T-cell (primary cell): ENCODE measurements at regions not wholly inside any gene's neighbourhood (a gene's known extent, or its start where the extent isn't known, plus 50 kb on each side); places are given as distances from the start of the nearest gene placed in this dataset.

Source experiments
- ATAC-seq, 4 experiments: fragments of 200-7000 bp in 3 of 4; fragments of 150-1000 bp in 1 of 4; cut with Tn5 transposase; replicated peaks in 1 of 4; 1 replicate in 3 of 4; 2 replicates in 1 of 4; pipeline ENCODE4 v1.10.0; 2021; ENCODE audit warnings: moderate library complexity in 3 of 4, mild to moderate bottlenecking in 2 of 4, moderate number of reproducible peaks in 1 of 4
- CTCF ChIA-PET, 2 donors: fragments of 300-600 bp; sonication (Branson Sonifier 250); formaldehyde crosslinking; loops; one replicate each; lab custom pipeline; 2022; ENCODE audit warnings: antibody characterized with exemption in 2 of 2; lab: Charles Lee
- POLR2A ChIA-PET, 2 donors: fragments of 300-600 bp; sonication (Branson Sonifier 250); formaldehyde crosslinking; loops; one replicate each; lab custom pipeline; 2022; ENCODE audit warnings: antibody characterized with exemption in 2 of 2; lab: Charles Lee
- DNase-seq, 35 experiments: peaks; one replicate each; pipeline versions ENCODE4 v3.0.0 to v3.0.0-alpha.2; 2013 to 2023
- H3K27ac ChIP-seq: one replicate; pipeline ENCODE4 v1.5.1; 2013; ENCODE audit warnings: low read length
- H3K27me3 ChIP-seq, 2 experiments: replicated peaks in 1 of 2; 1 replicate in 1 of 2; 2 replicates in 1 of 2; pipeline versions ENCODE4 v1.6.1 to v1.7.0; 2013; ENCODE audit warnings: low read length in 1 of 2, mixed read lengths in 1 of 2; ENCODE audit not compliant: control insufficient read depth in 2 of 2, insufficient read depth in 2 of 2; ENCODE audit errors: extremely low read depth in 1 of 2
- H3K36me3 ChIP-seq, 2 donors: 1 replicate in 1 of 2; 2 replicates in 1 of 2; pipeline versions ENCODE4 v1.6.1 to v1.7.0; 2013; ENCODE audit warnings: low read length in 1 of 2; ENCODE audit not compliant: control insufficient read depth in 2 of 2, insufficient read depth in 1 of 2; ENCODE audit errors: extremely low read depth in 1 of 2
- H3K4me1 ChIP-seq, 2 experiments: 1 replicate in 1 of 2; 2 replicates in 1 of 2; pipeline versions ENCODE4 v1.6.1 to v1.7.0; 2013; ENCODE audit warnings: low read length in 2 of 2, mixed read lengths in 1 of 2; ENCODE audit not compliant: insufficient read depth in 2 of 2, control insufficient read depth in 1 of 2; ENCODE audit errors: extremely low read depth in 1 of 2
- H3K4me3 ChIP-seq, 2 donors: 1 replicate in 1 of 2; 2 replicates in 1 of 2; pipeline versions ENCODE4 v1.5.1 to v1.7.0; 2013; ENCODE audit warnings: mild to moderate bottlenecking in 2 of 2, low read length in 1 of 2, moderate library complexity in 1 of 2; ENCODE audit not compliant: control insufficient read depth in 1 of 2; ENCODE audit errors: extremely low read depth in 1 of 2
- H3K9me3 ChIP-seq: 2 replicates; pipeline ENCODE4 v1.7.0; 2013
- H3K27ac Mint-ChIP-seq, 2 donors: one replicate each; pipeline ENCODE4 v1.8.0; 2020 to 2021; ENCODE audit warnings: mild to moderate bottlenecking in 2 of 2, mixed read lengths in 2 of 2
- H3K27me3 Mint-ChIP-seq, 2 donors: one replicate each; pipeline ENCODE4 v1.8.0; 2021 to 2022; ENCODE audit warnings: mixed read lengths in 2 of 2
- H3K36me3 Mint-ChIP-seq: one replicate; pipeline ENCODE4 v1.8.0; 2021; ENCODE audit warnings: mixed read lengths
- H3K4me1 Mint-ChIP-seq, 3 donors: one replicate each; pipeline ENCODE4 v1.8.0; 2020 to 2022; ENCODE audit warnings: mixed read lengths in 3 of 3, mild to moderate bottlenecking in 1 of 3
- H3K4me3 Mint-ChIP-seq, 3 donors: one replicate each; pipeline ENCODE4 v1.8.0; 2020 to 2022; ENCODE audit warnings: mild to moderate bottlenecking in 3 of 3, mixed read lengths in 3 of 3, moderate library complexity in 3 of 3
- H3K9me3 Mint-ChIP-seq, 3 donors: one replicate each; pipeline ENCODE4 v1.8.0; 2020 to 2022; ENCODE audit warnings: mixed read lengths in 3 of 3
- WGBS: methylation state at CpG from one replicate; pipeline ENCODE4 v1.1.5; 2013; ENCODE audit warnings: missing lambda C conversion rate; ENCODE audit not compliant: insufficient coverage; 5-methylcytosine and 5-hydroxymethylcytosine counted together

DNA sequence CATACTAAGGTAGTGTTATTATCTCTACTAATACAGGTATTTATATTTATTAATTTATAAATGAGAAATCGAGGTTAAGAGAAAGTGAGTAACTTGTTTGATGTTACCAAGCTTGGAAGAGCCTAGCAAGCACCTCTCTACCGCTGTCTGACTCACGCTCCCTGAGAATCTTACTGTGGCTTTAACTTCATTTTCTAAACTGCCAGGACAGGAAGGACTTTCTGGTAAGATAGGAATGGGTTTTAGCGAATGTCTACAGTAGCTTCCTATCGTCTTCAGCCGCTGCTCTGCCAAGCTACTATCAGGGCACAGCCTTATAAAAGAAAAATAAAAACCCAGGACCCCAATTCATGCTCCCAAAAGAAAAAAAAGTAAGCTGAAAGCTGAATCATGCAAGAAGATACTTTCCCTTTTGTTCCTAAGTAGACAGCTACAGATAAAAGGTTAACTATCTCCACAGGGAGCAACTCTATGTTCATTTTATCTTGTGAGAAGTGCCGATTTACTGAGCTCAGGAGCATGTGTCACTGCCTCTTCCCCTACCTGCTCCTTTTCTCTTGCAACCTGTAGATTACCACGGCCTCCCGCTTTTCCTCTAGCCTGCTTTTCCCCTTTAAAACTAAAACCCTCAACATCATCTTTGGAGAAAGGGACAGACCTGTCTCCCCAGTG lies 60.2 kb downstream of the THNSL1 start:
- CTCF ChIA-PET = interaction anchor here in 1 of 2 donors (0.6 kb wide), 1 partner anchor 313 kb away, joined by 6 read pairs; no protein-coding TSS in a partner anchor

DNA sequence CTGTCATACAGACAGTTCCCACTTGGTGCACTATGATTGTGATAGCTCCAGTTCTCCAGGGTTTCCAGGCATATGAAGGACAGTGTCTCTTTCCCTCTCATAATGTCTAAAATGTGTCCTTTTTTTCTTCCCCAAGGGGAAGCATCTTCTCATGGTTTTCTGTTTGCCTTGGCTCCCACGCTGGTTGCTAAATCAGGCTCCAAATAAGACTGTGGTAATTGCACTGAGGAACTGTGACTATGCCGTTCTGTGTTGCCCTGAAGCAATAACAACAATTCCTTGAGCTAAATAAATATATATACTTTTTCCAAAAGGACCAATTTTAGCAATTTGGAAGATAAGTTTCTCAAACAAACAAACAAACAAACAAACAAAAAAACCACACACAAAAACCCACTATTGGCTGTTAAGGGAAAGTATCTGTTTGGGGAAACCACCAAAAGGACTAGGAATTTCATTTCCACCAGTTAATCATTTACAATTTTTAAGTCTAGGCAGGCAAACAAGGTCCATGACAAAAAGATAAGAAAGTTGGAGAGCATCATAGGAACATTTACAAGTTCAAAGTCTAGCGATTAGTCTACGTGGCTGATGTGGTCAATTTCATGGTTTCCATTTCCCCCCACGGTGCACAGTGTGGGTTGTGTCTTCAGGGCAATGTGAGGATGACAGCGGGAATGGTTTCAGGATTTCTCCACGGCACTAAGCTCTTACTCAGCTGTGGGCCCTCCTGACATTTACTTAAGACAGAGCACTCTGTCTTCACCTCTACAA lies 62.4 kb downstream of the THNSL1 start:
- 59% methylated on average over 4 of the region's 7 CpGs for WGBS
- ATAC-seq (no peak), DNase-seq (no peak)
- no peaks in the 10 kb centered on the region for H3K36me3 Mint-ChIP-seq
- Histone ChIP-seq H3K9me3 (no peaks in the 10 kb centered on the region), H3K27me3 (peaks cover 0 to 3% of the 10 kb centered on the region in 2 experiments), H3K4me1 (no peaks in the 10 kb centered on the region), H3K36me3 (no peaks in the 10 kb centered on the region), H3K27ac (no peak overlapping the region), H3K4me3 (no peak overlapping the region)
- H3K27me3 Mint-ChIP-seq = peaks cover 7 to 18% of the 10 kb centered on the region in 2 donors
- H3K4me1 Mint-ChIP-seq = peaks cover 0 to 6% (median 4%) of the 10 kb centered on the region in 3 donors
- POLR2A ChIA-PET = no interaction called here
- no peaks in the 10 kb centered on the region for H3K9me3 Mint-ChIP-seq
- CTCF ChIA-PET = interaction anchor here in 1 of 2 donors (0.6 kb wide), 1 partner anchor 397 kb away, joined by 3 read pairs; no protein-coding TSS in a partner anchor
- H3K4me3 Mint-ChIP-seq = no peak overlapping the region
- no peak overlapping the region for H3K27ac Mint-ChIP-seq

More for the DNA sequence above, 60.2 kb downstream of the THNSL1 start:
- H3K9me3 Mint-ChIP-seq = no peaks in the 10 kb centered on the region
- ATAC-seq = no peak
- no peaks in the 10 kb centered on the region for H3K36me3 Mint-ChIP-seq
- Histone ChIP-seq H3K4me3 (no peak overlapping the region), H3K4me1 (no peaks in the 10 kb centered on the region), H3K27me3 (no peaks in the 10 kb centered on the region), H3K36me3 (no peaks in the 10 kb centered on the region), H3K9me3 (no peaks in the 10 kb centered on the region), H3K27ac (no peak overlapping the region)
- H3K4me3 Mint-ChIP-seq = no peak overlapping the region
- POLR2A ChIA-PET = no interaction called here
- DNase-seq = no peak
- whole genome bisulfite sequencing = 90% methylated on average over 2 of the region's 9 CpGs
- no peak overlapping the region for H3K27ac Mint-ChIP-seq
- peaks cover 0 to 6% (median 4%) of the 10 kb centered on the region in 3 donors for H3K4me1 Mint-ChIP-seq
- H3K27me3 Mint-ChIP-seq = peaks cover 9 to 11% of the 10 kb centered on the region in 2 donors

DNA sequence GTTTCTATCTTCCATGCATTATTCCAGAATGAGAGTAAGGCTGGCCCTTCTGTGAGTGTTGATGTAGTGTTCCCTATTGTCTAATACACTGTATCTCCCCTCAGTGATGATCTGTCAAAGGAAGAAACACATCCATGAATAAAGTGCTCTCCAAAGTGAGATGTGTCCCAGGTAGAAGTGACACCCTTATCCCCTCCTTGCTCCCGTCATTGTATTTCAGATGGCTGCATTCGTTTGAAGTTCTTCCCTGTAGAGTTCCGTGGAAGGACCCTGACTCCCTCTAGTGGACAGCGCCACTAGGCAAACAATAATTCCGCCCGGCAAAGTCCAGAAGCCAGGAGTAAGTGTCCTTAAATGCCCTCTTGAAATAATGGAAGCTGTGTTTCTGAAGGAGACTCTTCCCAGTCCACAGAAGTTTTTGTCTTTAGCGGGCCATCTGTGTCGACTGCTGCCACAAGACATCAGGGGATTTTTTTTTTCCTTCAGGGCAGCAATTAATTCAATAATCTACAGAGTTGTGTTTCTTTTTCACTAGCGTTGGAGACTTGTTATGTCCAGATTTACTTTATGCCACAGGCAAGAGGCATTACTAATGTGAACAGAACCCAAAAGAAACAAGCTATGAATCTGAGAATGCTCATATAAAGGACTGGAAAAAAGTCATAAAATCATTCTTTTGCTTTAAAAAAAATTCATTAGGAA lies 64.6 kb downstream of the THNSL1 start:
- Mint-ChIP-seq H3K27me3 (peaks cover 6% of the 10 kb centered on the region in 2 donors), H3K9me3 (no peaks in the 10 kb centered on the region), H3K4me3 (no peak overlapping the region), H3K27ac (no peak overlapping the region), H3K36me3 (no peaks in the 10 kb centered on the region), H3K4me1 (peaks cover 0 to 6% (median 4%) of the 10 kb centered on the region in 3 donors)
- POLR2A ChIA-PET = no interaction called here
- DNase-seq (peak in 32 of 35 experiments; percentile 4 to 74 (median 34)), ATAC-seq (peak; percentile 54 to 73 (median 62))
- H3K27ac ChIP-seq = no peak overlapping the region
- H3K27me3 ChIP-seq = peaks cover 0 to 3% of the 10 kb centered on the region in 2 experiments
- H3K9me3 ChIP-seq = no peaks in the 10 kb centered on the region
- CTCF ChIA-PET = interaction anchor here (0.6 to 3.3 kb wide), 8 partner anchors 101 to 674 kb away, joined by 3 to 21 read pairs (median 5); no protein-coding TSS in a partner anchor
- H3K36me3 ChIP-seq = no peaks in the 10 kb centered on the region
- H3K4me1 ChIP-seq = no peaks in the 10 kb centered on the region
- no peak overlapping the region for H3K4me3 ChIP-seq
- WGBS = 4% methylated on average over 3 of the region's 9 CpGs

DNA sequence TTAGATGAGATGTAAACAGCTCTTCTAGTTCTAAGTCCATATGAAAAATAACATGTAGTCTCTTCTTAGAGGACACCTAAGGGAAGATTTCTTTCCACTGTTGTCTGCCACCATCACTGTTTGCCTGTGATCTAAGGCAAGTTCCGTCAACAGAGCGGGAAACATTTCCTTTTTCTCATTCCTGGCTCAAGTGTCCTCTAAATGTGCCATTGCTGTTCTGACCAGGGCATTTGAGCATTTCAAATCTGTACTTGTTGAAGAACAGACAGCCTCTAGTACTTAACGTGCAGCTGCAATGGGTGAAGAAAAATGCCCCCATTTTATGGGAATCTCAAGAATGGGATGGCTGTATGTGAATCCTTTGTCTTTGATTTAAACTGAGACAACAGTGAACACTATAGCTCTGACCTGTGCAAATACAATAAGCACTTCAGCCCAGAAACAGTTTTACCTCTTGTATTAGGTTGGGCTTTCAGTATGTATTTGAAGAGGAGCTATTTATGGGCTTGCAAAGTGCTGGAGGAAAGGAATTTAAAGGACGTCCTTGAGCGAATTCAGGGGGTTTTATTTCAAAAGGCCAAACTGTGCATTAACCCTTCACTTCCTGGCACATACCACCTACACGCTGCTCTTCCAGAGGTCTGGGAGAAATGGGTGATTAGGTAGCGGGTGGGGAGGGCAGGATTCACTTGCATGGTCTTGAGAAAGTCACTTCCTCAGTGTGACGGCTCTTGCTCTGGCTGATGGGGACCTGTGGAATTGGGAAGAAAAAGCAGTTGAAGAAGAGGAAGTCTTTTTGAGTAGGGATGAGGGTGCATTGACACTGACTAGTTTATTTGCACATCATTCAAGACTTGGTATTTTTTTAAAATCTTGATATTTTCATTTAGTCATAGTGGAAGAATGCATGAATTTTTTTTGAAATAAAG lies 66.1 kb downstream of the THNSL1 start:
- 53% methylated on average over 3 of the region's 8 CpGs for whole genome bisulfite sequencing
- Histone ChIP-seq H3K9me3 (no peaks in the 10 kb centered on the region), H3K27me3 (peaks cover 0 to 7% of the 10 kb centered on the region in 2 experiments), H3K36me3 (no peaks in the 10 kb centered on the region), H3K4me3 (no peak overlapping the region), H3K4me1 (no peaks in the 10 kb centered on the region), H3K27ac (no peak overlapping the region)
- H3K27ac Mint-ChIP-seq = no peak overlapping the region
- POLR2A ChIA-PET = interaction anchor here in 1 of 2 donors (0.5 kb wide), 1 partner anchor 433 kb away, joined by 4 read pairs; no protein-coding TSS in a partner anchor
- H3K4me1 Mint-ChIP-seq = peaks cover 0 to 6% (median 4%) of the 10 kb centered on the region in 3 donors
- H3K4me3 Mint-ChIP-seq = no peak overlapping the region
- ATAC-seq (no peak), DNase-seq (no peak)
- H3K36me3 Mint-ChIP-seq = no peaks in the 10 kb centered on the region
- CTCF ChIA-PET = interaction anchor here (0.6 to 3.3 kb wide), 4 partner anchors 66 to 465 kb away, joined by 3 to 21 read pairs (median 6); partner anchors contain the start of gene ENKUR (in 1 of the 2)
- H3K9me3 Mint-ChIP-seq = no peaks in the 10 kb centered on the region
- H3K27me3 Mint-ChIP-seq = peaks cover 6% of the 10 kb centered on the region in 2 donors

DNA sequence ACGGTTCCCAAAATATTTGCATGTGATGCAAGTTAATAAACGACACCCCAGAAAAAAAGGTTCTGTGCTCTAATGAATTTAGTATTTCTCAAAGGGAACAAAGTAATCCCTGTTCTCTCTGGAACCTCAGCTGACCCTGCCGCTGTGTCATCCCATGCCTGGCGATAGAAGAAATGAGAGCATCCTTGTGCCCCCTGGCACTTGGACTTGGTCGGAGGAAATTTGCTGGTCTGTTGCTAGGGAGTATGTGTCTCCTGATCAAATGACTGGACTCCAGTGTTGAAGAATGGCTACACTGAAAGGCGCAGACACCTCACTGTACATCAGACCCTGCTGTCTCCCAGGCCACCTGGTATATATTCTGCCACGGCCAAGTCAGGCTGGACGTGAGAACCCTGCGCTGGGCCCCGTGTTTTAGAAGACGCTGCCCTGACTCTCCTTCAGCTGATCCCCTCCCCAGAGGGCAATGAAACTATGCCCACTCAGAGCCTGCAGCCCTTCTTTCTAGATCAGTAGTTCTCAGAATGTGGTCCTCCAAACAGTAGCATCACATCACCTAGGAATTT lies 67.2 kb downstream of the THNSL1 start:
- no peaks in the 10 kb centered on the region for H3K36me3 Mint-ChIP-seq
- Histone ChIP-seq H3K4me1 (no peaks in the 10 kb centered on the region), H3K36me3 (no peaks in the 10 kb centered on the region), H3K9me3 (no peaks in the 10 kb centered on the region), H3K27ac (no peak overlapping the region), H3K4me3 (no peak overlapping the region), H3K27me3 (peaks cover 0 to 7% of the 10 kb centered on the region in 2 experiments)
- WGBS = 84% methylated on average over 11 of the region's 11 CpGs
- ATAC-seq = no peak
- CTCF ChIA-PET = interaction anchor here in 1 of 2 donors (0.6 kb wide), 1 partner anchor 284 kb away, joined by 7 read pairs; no protein-coding TSS in a partner anchor
- no peak overlapping the region for H3K4me3 Mint-ChIP-seq
- H3K4me1 Mint-ChIP-seq = peaks cover 0 to 6% (median 4%) of the 10 kb centered on the region in 3 donors
- peaks cover 11 to 13% of the 10 kb centered on the region in 2 donors for H3K27me3 Mint-ChIP-seq
- POLR2A ChIA-PET = no interaction called here
- H3K27ac Mint-ChIP-seq = no peak overlapping the region
- no peak for DNase-seq
- H3K9me3 Mint-ChIP-seq = no peaks in the 10 kb centered on the region
